ENCODE measurements at regions not wholly inside any gene's neighbourhood (a gene's known extent, or its start where the extent isn't known, plus 50 kb on each side); places are given as distances from the start of the nearest gene placed in this dataset.

- Histone ChIP-seq H3K9ac (ENCODE audit: low read depth in 1 of 2, low read length in 2 of 2) (no peak overlapping the region), H3K27ac (ENCODE audit: low read depth in 1 of 2, low read length in 2 of 2) (peak overlapping the region in 1 of 2 donors; percentile 40)
- TF ChIP-seq HNF4A (conservative IDR thresholded peaks at IDR 0.05), result no peak
- no peak for TF ChIP-seq FOXA2 (IDR thresholded peaks at IDR 0.05)
- TF ChIP-seq NR2F2 (IDR thresholded peaks at IDR 0.05), result no peak
- TF ChIP-seq YY1 (IDR thresholded peaks at IDR 0.05), result no peak
- no peak for TF ChIP-seq FOXA1 (IDR thresholded peaks at IDR 0.05)
- no peak for TF ChIP-seq MAX (IDR thresholded peaks at IDR 0.05)
- TF ChIP-seq GABPA (IDR thresholded peaks at IDR 0.05 in 1 of 2, conservative IDR thresholded peaks at IDR 0.05 in 1 of 2), result no peak
- TF ChIP-seq REST (IDR thresholded peaks at IDR 0.05), result no peak
- no peak for TF ChIP-seq ATF3 (IDR thresholded peaks at IDR 0.05)
- no peak for TF ChIP-seq TAF1 (conservative IDR thresholded peaks at IDR 0.05)
- TF ChIP-seq RAD21 (IDR thresholded peaks at IDR 0.05), result no peak
- TF ChIP-seq, protein P1, sequence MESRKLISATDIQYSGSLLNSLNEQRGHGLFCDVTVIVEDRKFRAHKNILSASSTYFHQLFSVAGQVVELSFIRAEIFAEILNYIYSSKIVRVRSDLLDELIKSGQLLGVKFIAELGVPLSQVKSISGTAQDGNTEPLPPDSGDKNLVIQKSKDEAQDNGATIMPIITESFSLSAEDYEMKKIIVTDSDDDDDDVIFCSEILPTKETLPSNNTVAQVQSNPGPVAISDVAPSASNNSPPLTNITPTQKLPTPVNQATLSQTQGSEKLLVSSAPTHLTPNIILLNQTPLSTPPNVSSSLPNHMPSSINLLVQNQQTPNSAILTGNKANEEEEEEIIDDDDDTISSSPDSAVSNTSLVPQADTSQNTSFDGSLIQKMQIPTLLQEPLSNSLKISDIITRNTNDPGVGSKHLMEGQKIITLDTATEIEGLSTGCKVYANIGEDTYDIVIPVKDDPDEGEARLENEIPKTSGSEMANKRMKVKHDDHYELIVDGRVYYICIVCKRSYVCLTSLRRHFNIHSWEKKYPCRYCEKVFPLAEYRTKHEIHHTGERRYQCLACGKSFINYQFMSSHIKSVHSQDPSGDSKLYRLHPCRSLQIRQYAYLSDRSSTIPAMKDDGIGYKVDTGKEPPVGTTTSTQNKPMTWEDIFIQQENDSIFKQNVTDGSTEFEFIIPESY (IDR thresholded peaks at IDR 0.05), result no peak
- TF ChIP-seq EGR1 (IDR thresholded peaks at IDR 0.05; ENCODE audit: low read depth in 2 of 2), result no peak
- no peak for TF ChIP-seq JUND (IDR thresholded peaks at IDR 0.05)
These were observed 59.6 kb upstream of the ZNF32 start for GRCh38 chr10:43708262-43708661.

GRCh38 chr10:43707770-43708169, 59.1 kb upstream of the ZNF32 start:
- no peaks in the 10 kb centered on the region for H3K36me3 ChIP-seq (ENCODE audit: control insufficient read depth in 4 of 4, insufficient read depth in 3 of 4, low read depth in 1 of 4, low read length in 3 of 4)
- no peak for TF ChIP-seq SP1 (IDR thresholded peaks at IDR 0.05)
- peak; percentile 60 for TF ChIP-seq NR2F2 (IDR thresholded peaks at IDR 0.05)
- no peak for TF ChIP-seq REST (IDR thresholded peaks at IDR 0.05)
- peak overlapping the region in 1 of 2 donors; percentile 40 for H3K27ac ChIP-seq (ENCODE audit: low read depth in 1 of 2, low read length in 2 of 2)
- H3K9ac ChIP-seq (ENCODE audit: low read depth in 1 of 2, low read length in 2 of 2), result no peak overlapping the region
- no peaks in the 10 kb centered on the region for H3K27me3 ChIP-seq (ENCODE audit: control insufficient read depth in 4 of 4, insufficient read depth in 4 of 4, low read length in 3 of 4)
- H3K4me3 ChIP-seq (ENCODE audit: low read depth in 1 of 3, low read length in 3 of 3), result no peak overlapping the region
- no peak for DNase-seq (ENCODE audit: low spot score)
- no peaks in the 10 kb centered on the region for H3K9me3 ChIP-seq (ENCODE audit: control insufficient read depth in 4 of 4, low read length in 3 of 4)
- WGBS, result 77% methylated on average over 11 of the region's 11 CpGs
- H3K4me1 ChIP-seq (ENCODE audit: control insufficient read depth in 4 of 4, insufficient read depth in 4 of 4, low read length in 3 of 4), result peaks cover 0 to 1% (median 0%) of the 10 kb centered on the region in 4 donors

More at GRCh38 chr10:43708262-43708661, 59.6 kb upstream of the ZNF32 start:
- WGBS, result 24% methylated on average over 3 of the region's 3 CpGs
- Histone ChIP-seq H3K4me1 (ENCODE audit: control insufficient read depth in 4 of 4, insufficient read depth in 4 of 4, low read length in 3 of 4) (peaks cover 0 to 1% (median 0%) of the 10 kb centered on the region in 4 donors), H3K4me3 (ENCODE audit: low read depth in 1 of 3, low read length in 3 of 3) (no peak overlapping the region), H3K9me3 (ENCODE audit: control insufficient read depth in 4 of 4, low read length in 3 of 4) (no peaks in the 10 kb centered on the region), H3K36me3 (ENCODE audit: control insufficient read depth in 4 of 4, insufficient read depth in 3 of 4, low read depth in 1 of 4, low read length in 3 of 4) (no peaks in the 10 kb centered on the region), H3K27me3 (ENCODE audit: control insufficient read depth in 4 of 4, insufficient read depth in 4 of 4, low read length in 3 of 4) (no peaks in the 10 kb centered on the region)
- DNase-seq (ENCODE audit: low spot score), result no peak

All from liver (tissue), 7 donors.